GM12891 (cell line): ENCODE measurements at regions not wholly inside any gene's neighbourhood (a gene's known extent, or its start where the extent isn't known, plus 50 kb on each side); places are given as distances from the start of the nearest gene placed in this dataset.
"Not testable (repeated sequence)": the region's sequence is repeated elsewhere in the genome, so short reads cannot be mapped to it uniquely, and the experiment has no call there.

Experiments used
- DNase-seq: peaks from one replicate; pipeline ENCODE4 v3.0.0; 2011; ENCODE audit warnings: low spot score; ENCODE audit not compliant: insufficient read length
- FAIRE-seq: peaks from 2 replicates; lab custom pipeline; 2011; peaks lifted over from hg19 to GRCh38; lab: Jason Lieb, UNC
- PAX5 ChIP-seq: IDR thresholded peaks from 2 replicates; pipeline ENCODE4 v1.6.1; 2011; ENCODE audit warnings: low read length, moderate library complexity, mild to moderate bottlenecking; ENCODE audit not compliant: insufficient read depth, severe bottlenecking
- POLR2A ChIP-seq: IDR thresholded peaks from 2 replicates; pipeline ENCODE4 v1.6.1; 2011; ENCODE audit warnings: low read depth, low read length, control low read depth
- POLR2AphosphoS5 ChIP-seq: IDR thresholded peaks from 2 replicates; pipeline ENCODE4 v1.6.1; 2011; ENCODE audit warnings: low read depth, low read length, control low read depth
- POU2F2 ChIP-seq: IDR thresholded peaks from 2 replicates; pipeline ENCODE4 v1.6.1; 2011; ENCODE audit warnings: low read depth, mild to moderate bottlenecking, control low read depth, low read length, moderate library complexity
- SPI1 ChIP-seq: IDR thresholded peaks from 2 replicates; pipeline ENCODE4 v1.6.1; 2011; ENCODE audit warnings: low read depth, low read length, control low read depth
- TAF1 ChIP-seq: IDR thresholded peaks from 2 replicates; pipeline ENCODE4 v1.6.1; 2011; ENCODE audit warnings: low read depth, low read length, control low read depth

DNA sequence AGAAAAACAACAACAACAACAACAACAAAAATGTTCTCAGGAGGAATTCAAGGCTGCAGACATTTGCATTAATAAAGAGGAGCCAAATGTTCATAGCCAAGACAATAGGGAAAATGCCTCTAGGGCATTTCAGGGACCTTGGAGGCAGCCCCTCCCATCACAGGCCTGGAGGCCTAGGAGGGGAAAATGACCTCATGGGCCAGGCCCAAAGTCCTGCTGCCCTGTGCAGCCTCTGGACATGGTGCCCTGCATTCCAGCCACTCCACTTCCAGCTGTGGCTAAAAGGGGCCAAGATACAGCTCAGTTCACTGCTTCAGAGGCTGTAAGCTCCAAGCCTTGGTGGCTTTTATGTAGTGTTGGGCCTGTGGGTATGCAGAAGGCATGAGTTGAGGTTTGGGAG, 314.5 kb downstream of the CYRIA start:
- FAIRE-seq (no peak), DNase-seq (no peak)
- TF ChIP-seq TAF1 (no peak), PAX5 (no peak), SPI1 (no peak), POLR2A (no peak)

DNA sequence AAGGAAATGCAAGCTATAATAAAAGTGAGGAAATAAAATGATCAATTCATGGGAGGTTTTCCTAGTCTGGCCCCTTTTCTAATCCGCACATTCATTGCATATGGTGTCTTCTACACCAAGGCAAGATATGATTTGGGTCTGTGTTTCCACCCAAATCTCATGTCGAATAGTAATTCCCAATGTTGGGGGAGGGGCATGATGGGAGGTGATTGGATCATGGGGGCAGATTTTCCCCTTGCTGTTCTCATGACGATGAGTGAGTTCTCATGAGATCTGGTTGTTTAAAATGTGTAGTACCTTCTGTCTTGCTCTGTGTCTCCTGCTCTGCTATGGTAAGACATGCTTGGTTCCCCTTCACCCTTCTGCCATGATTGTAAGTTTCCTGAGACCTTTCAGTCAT, 315.4 kb downstream of the CYRIA start:
- TF ChIP-seq POU2F2 (no peak), TAF1 (no peak), POLR2A (no peak), PAX5 (no peak), POLR2AphosphoS5 (no peak), SPI1 (no peak)
- no peak for FAIRE-seq
- DNase-seq: no peak

DNA sequence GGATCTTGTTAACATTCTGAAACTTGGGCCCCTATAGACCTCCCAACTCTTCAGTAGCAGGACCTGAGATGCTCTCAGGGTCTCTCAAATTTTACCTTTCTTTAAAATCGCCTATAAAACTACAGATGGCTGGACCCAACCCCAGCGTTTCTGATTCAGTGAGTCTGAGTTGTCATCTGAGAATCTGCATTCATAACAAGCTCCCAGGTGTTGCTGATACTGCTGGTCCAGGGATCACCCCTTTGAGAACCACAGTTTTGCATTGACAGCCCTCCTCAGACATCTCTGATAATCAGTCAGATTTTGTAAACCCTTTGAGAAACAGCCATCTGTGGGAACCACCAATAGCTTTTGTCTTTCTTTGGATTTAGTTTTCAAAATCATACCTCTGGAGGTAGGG, 315.8 kb downstream of the CYRIA start:
- FAIRE-seq: no peak
- DNase-seq: no peak
- TF ChIP-seq POLR2A (no peak), TAF1 (no peak), SPI1 (no peak), POU2F2 (no peak), PAX5 (no peak), POLR2AphosphoS5 (no peak)

DNA sequence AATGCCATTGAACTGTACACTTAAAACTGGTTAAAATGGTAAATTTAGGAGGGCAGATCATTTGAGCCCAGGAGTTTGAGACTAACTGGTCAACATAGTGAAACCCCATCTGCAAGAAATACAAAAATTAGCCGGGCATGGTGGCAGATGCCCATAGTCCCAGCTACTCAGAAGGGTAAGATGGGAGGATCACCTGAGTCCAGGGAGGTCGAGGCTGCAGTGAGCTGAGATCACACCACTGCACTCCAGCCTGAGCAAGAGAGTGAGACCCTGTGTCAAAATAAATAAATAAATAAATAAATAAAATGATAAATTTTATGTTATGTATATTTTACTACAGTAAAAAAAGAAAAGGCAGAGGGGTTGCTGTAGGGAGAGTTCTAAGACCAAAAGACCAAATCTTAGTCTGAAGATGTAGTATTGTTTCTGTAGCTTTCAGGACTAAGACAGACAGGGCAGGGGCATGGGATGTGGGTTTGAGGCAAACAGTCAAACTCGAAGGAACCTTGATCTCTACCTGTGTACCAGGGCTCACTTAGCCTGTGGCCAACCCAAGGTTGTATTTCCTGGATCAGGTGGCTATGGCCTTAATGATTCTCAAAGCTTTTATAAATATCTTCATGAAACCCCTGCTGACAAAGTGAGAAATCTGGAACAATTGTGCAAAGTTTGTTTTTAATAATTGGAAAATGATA, 316.7 kb downstream of the CYRIA start:
- FAIRE-seq (no peak), DNase-seq (no peak)
- no peak for TF ChIP-seq POLR2A
- no peak for TF ChIP-seq PAX5
- TF ChIP-seq POLR2AphosphoS5: no peak
- no peak for TF ChIP-seq TAF1
- no peak for TF ChIP-seq SPI1
- TF ChIP-seq POU2F2: no peak

DNA sequence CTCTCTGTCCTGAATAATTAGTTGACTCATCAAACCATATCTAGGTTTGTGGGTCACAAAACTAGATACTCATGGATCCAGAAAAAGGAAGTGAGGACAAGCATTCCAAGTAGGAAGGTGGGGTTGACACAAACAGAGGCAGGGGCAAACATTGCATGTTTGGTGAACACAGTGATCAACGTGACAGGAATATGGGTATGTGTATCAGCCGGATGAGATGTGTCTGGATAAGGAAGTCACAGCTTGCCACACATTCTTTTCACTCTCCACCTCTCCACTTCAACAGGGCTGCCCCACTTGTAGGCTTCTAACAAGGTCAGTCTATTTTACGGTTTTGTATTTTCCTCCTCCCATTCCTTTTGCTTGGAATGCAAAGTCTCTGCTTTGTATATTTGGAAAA, 319.0 kb downstream of the CYRIA start:
- no peak for TF ChIP-seq POU2F2
- no peak for TF ChIP-seq SPI1
- TF ChIP-seq TAF1: no peak
- no peak for TF ChIP-seq POLR2AphosphoS5
- TF ChIP-seq PAX5: no peak
- no peak for TF ChIP-seq POLR2A

DNA sequence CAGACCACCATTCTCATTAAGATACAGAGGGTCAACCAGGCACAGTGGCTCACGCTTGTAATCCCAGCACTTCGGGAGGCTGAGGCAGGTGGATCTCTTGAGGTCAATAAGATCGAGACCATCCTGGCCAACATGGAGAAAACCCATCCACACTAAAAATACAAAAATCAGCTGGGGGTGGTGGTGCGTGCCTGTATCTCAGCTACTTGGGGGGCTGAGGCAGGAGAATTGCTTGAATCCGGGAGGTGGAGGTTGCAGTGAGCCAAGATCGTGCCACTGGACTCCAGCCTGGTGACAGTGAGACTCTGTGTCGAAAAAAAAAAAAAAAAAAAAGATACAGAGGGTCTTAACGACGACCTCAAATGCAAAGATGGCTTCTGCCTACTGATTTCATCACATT, 320.4 kb downstream of the CYRIA start:
- FAIRE-seq, DNase-seq: not testable (repeated sequence)

More for the DNA sequence above, 319.0 kb downstream of the CYRIA start:
- FAIRE-seq (no peak), DNase-seq (no peak)

DNA sequence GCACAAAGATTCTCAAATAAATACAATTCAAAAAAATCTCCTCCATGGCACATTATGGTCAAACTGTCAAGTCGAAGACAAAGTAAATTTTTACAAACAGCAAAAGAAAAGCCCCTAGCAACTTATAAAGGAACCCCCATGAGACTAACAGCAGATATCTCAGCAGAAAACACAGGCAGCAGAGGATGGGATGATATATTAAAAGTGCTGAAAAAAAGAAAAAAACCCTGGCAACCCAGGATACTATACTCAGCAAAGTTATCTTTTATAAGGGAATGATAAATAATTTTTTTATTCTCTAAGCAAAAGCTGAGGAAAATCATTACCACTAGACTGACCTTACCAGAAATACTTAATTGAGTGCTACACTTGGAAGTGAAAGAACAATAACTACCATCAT, 326.4 kb downstream of the CYRIA start:
- DNase-seq: no peak
- no peak for TF ChIP-seq TAF1
- no peak for FAIRE-seq

DNA sequence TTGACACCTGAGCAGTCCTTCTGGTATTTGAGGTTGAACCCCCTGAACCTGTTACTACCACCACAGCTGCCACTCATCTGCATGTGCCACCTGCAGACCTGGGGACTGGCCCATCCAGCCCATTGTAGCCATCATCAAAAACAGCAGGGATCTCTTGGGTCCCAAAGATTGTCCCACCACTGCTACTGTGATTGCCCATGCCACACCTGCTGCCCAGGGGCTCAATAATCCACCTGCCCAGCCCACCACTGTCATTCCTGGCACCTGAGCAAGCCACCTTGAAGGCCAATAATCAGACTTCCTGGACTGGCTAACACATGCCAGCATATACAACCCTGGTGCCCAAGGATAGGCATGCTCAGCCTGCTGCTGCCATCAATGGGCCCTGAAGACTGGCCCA, 327.6 kb downstream of the CYRIA start:
- no peak for FAIRE-seq
- TF ChIP-seq POU2F2 (no peak), PAX5 (no peak), SPI1 (no peak), TAF1 (no peak), POLR2AphosphoS5 (no peak), POLR2A (no peak)
- DNase-seq: no peak

DNA sequence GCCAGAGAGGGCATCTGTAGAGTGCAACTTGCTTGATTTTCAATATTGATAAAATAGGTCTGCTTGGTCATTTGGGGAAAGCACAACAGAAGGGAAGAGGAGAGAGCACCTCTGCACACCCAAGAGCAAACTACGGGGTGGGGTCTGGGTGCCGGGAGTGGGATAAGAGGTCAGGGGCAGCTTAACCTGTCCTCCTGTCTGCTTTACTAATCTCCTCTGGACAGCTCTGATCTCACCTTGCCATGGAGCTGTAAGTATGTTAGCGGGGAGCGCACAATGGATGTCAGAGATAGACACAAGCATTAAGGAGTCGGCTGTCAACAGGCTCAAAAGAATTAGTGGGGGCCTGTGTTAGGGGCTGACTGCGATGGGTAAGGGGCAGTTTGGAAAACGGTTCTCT, 328.7 kb downstream of the CYRIA start:
- no peak for FAIRE-seq
- no peak for DNase-seq
- no peak for TF ChIP-seq SPI1
- no peak for TF ChIP-seq TAF1
- TF ChIP-seq POU2F2: no peak
- TF ChIP-seq POLR2AphosphoS5: no peak
- TF ChIP-seq PAX5: no peak
- TF ChIP-seq POLR2A: no peak

DNA sequence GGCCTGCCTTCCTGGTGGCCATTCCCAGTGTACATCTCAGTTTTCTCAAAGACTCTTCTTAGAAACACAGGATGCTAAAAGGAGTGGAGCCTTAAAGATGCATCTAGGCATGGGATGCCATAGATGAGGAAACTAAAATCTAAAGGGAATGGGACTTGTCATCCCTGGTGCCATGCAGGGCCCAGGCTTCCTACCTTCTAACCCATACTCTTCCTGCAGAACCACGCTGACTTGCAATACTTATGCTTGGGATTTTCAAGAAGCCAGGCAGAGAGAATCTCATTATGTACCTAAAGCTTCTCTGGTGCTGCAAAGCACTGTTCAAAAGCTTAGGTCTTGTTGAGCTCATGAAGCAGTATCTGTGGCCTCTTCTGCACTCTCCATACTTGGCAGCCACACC, 329.1 kb downstream of the CYRIA start:
- FAIRE-seq (no peak), DNase-seq (no peak)
- TF ChIP-seq POLR2A (no peak), POLR2AphosphoS5 (no peak), PAX5 (no peak), SPI1 (no peak), POU2F2 (no peak)

DNA sequence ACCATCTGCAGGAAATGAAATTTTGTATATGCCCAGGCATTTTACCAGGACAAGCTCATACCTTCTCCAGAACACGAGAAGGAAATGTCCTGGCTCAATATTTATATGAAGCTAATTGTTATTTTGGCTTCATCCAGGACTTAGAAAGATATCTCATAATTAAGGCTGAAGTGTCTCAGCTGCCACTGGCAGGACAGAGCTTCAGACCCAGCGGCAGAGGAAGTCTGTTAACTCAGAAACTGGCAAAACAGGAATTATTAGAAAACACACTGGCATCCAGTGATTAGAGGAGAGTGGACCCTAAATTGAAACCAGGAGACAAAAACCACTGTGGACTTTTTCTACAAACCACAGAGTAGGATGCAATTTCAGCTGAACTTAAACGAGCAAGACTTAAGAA, 329.7 kb downstream of the CYRIA start:
- DNase-seq: no peak
- no peak for TF ChIP-seq POLR2AphosphoS5
- no peak for TF ChIP-seq SPI1
- no peak for TF ChIP-seq TAF1
- TF ChIP-seq POU2F2: no peak
- TF ChIP-seq PAX5: no peak
- no peak for TF ChIP-seq POLR2A
- no peak for FAIRE-seq
